Keratinocyte (primary cell): ENCODE measurements at regions not wholly inside any gene's neighbourhood (a gene's known extent, or its start where the extent isn't known, plus 50 kb on each side); places are given as distances from the start of the nearest gene placed in this dataset.

Source experiments
- CTCF ChIP-seq, 3 experiments: IDR thresholded peaks in 1 of 3; conservative IDR thresholded peaks in 1 of 3; optimal IDR thresholded peaks in 1 of 3; 2 replicates in 2 of 3; 3 replicates in 1 of 3; pipeline versions ENCODE3 to v1.5.1; 2011; ENCODE audit warnings: low read length in 3 of 3, mild to moderate bottlenecking in 3 of 3, moderate library complexity in 2 of 3, control low read depth in 1 of 3, inconsistent platforms in 1 of 3; ENCODE audit not compliant: insufficient read depth in 2 of 3; ENCODE audit errors: extremely low read depth in 1 of 3
- EZH2 ChIP-seq: IDR thresholded peaks from one replicate; pipeline ENCODE4 v1.6.1; 2012; ENCODE audit warnings: inconsistent platforms, mild to moderate bottlenecking, low read length, moderate library complexity

DNA sequence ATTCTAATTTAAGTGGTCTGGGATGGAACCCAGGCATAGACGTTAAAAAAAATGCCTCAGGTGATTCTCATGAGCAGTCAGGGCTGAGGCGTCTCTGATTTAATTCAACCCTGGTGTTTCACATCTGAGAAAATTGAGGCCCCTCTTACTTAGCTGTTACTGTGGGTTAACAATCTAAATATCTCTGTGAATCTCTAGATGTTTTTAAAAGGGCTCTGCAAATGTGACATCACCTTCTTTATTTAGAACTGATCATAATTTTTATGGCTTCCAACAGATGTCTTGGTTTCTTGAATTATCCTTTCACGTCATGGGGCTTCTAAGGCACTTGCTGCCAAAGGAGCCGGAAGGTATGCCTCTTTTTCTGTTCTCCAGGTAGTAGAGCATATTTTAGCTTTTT lies 76.1 kb upstream of the LIN7C start:
- TF ChIP-seq EZH2: no peak
- TF ChIP-seq CTCF (optimal IDR thresholded peaks at IDR 0.05 in 1 of 3, IDR thresholded peaks at IDR 0.05 in 1 of 3, conservative IDR thresholded peaks at IDR 0.05 in 1 of 3; ENCODE audit: extremely low read depth in 1 of 3, insufficient read depth in 2 of 3, low read length in 3 of 3): no peak
